NCI-H748 treated with DMSO at 0.1 percent for 48 hours (cell line): ENCODE measurements at regions not wholly inside any gene's neighbourhood (a gene's known extent, or its start where the extent isn't known, plus 50 kb on each side); places are given as distances from the start of the nearest gene placed in this dataset.
A peak's percentile ranks its signal among the peaks of the same experiment; 100 is the strongest.
"Not testable (repeated sequence)": the region's sequence is repeated elsewhere in the genome, so short reads cannot be mapped to it uniquely, and the experiment has no call there.

Source experiments
- DNase-seq: peaks from one replicate; lab custom pipeline; 2025; lab: John Stamatoyannopoulos, UW

GRCh38 chr3:191869738-191870415 lies 408.9 kb downstream of the PYDC2 start:
- DNase-seq = no peak

- DNase-seq = no peak
Observed at GRCh38 chr3:191873736-191874135, 412.8 kb downstream of the PYDC2 start.

- DNase-seq = no peak
Observed at GRCh38 chr3:191882289-191882688, 421.3 kb downstream of the PYDC2 start.

- DNase-seq = no peak
Observed at GRCh38 chr3:191884132-191884531, 423.2 kb downstream of the PYDC2 start.

GRCh38 chr3:191889106-191889505 lies 428.1 kb downstream of the PYDC2 start:
- no peak for DNase-seq

GRCh38 chr3:191889756-191890155 lies 428.8 kb downstream of the PYDC2 start:
- no peak for DNase-seq

GRCh38 chr3:191894406-191894805 lies 433.4 kb downstream of the PYDC2 start:
- peak; percentile 4 for DNase-seq

- no peak for DNase-seq
Observed at GRCh38 chr3:191901741-191902140, 440.8 kb downstream of the PYDC2 start.

- DNase-seq = no peak
Observed at GRCh38 chr3:191912616-191913204, 451.7 kb downstream of the PYDC2 start.

- DNase-seq = no peak
Observed at GRCh38 chr3:191915712-191916111, 454.7 kb downstream of the PYDC2 start.

GRCh38 chr3:191919491-191920026 lies 458.6 kb downstream of the PYDC2 start:
- no peak for DNase-seq

GRCh38 chr3:191922570-191922969 lies 461.6 kb downstream of the PYDC2 start:
- DNase-seq = no peak

GRCh38 chr3:191927183-191927817 lies 466.3 kb downstream of the PYDC2 start:
- not testable (repeated sequence) for DNase-seq

- not testable (repeated sequence) for DNase-seq
Observed at GRCh38 chr3:191927998-191928397, 467.0 kb downstream of the PYDC2 start.

- no peak for DNase-seq
Observed at GRCh38 chr3:191944835-191945234, 483.9 kb downstream of the PYDC2 start.

- DNase-seq = no peak
Observed at GRCh38 chr3:191952186-191952585, 491.2 kb downstream of the PYDC2 start.

- DNase-seq = no peak
Observed at GRCh38 chr3:191952609-191953008, 491.6 kb downstream of the PYDC2 start.

- no peak for DNase-seq
Observed at GRCh38 chr3:191958980-191959671, 498.2 kb downstream of the PYDC2 start.

GRCh38 chr3:191959876-191960413 lies 499.0 kb downstream of the PYDC2 start:
- no peak for DNase-seq

- DNase-seq = no peak
Observed at GRCh38 chr3:191961022-191961421, 500.1 kb downstream of the PYDC2 start.

- DNase-seq = no peak
Observed at GRCh38 chr3:191961529-191961928, 500.6 kb downstream of the PYDC2 start.

GRCh38 chr3:191962324-191962723 lies 501.4 kb downstream of the PYDC2 start:
- no peak for DNase-seq
